ENCODE measurements at regions not wholly inside any gene's neighbourhood (a gene's known extent, or its start where the extent isn't known, plus 50 kb on each side); places are given as distances from the start of the nearest gene placed in this dataset.

DNA sequence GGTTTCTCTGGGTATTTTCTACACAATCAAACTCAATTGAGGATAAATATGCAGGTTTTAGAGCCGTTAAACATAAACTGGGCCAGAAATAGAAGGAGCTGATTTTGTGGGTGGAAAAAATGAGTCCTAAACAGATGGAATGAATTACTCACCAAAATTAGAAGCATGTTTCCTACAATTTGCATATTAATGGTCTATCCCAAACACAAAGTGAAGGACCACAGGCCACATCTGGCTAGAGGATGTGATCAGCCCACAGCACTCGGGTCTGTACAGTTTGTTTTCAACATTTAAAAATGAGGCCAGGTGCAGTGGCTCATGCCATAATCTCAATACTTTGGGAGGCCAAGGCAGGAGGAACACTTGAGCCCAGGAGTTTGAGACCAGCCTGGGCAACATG, 296.3 kb downstream of the PREX1 start (continued):
- no peak for TF ChIP-seq JUN (CRISPR knock-in tag; IDR thresholded peaks at IDR 0.05)
- no peak for TF ChIP-seq PRMT3 (CRISPR knock-in tag; IDR thresholded peaks at IDR 0.05; ENCODE audit: borderline replicate concordance, low read depth)
- TF ChIP-seq ZNF333 (CRISPR knock-in tag; IDR thresholded peaks at IDR 0.05; ENCODE audit: borderline replicate concordance), result no peak
- TF ChIP-seq, protein P1, sequence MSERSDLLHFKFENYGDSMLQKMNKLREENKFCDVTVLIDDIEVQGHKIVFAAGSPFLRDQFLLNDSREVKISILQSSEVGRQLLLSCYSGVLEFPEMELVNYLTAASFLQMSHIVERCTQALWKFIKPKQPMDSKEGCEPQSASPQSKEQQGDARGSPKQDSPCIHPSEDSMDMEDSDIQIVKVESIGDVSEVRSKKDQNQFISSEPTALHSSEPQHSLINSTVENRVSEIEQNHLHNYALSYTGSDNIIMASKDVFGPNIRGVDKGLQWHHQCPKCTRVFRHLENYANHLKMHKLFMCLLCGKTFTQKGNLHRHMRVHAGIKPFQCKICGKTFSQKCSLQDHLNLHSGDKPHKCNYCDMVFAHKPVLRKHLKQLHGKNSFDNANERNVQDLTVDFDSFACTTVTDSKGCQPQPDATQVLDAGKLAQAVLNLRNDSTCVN (CRISPR knock-in tag; IDR thresholded peaks at IDR 0.05; ENCODE audit: borderline replicate concordance), result no peak
- no peak for TF ChIP-seq MAFF (IDR thresholded peaks at IDR 0.05; ENCODE audit: low read depth, low read length)
- TF ChIP-seq, protein P2, sequence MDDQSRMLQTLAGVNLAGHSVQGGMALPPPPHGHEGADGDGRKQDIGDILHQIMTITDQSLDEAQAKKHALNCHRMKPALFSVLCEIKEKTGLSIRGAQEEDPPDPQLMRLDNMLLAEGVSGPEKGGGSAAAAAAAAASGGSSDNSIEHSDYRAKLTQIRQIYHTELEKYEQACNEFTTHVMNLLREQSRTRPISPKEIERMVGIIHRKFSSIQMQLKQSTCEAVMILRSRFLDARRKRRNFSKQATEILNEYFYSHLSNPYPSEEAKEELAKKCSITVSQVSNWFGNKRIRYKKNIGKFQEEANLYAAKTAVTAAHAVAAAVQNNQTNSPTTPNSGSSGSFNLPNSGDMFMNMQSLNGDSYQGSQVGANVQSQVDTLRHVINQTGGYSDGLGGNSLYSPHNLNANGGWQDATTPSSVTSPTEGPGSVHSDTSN (CRISPR knock-in tag; IDR thresholded peaks at IDR 0.05; ENCODE audit: borderline replicate concordance), result no peak
- TF ChIP-seq SOX5 (CRISPR knock-in tag; IDR thresholded peaks at IDR 0.05; ENCODE audit: borderline replicate concordance), result no peak
- TF ChIP-seq ZNF121 (CRISPR knock-in tag; IDR thresholded peaks at IDR 0.05), result no peak

DNA sequence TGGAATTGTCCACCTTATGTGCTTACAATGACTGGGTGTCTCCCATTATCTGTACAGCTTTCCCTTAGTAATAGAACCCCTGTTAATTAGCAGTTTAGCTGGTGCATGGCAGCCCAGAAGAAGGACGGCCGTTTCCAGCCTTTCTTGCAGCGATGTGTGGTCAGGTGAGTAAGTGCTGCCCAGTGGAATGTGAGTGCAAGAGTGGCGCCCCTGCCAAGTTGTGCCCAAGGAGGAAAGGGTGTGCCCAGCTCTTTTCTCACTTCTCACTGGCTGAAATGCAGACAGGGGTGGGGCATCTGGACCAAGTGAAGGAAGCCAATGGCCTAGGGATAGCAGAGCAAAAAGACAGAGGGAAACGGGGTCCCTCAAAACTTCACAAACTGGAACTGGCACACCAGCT, 296.8 kb downstream of the PREX1 start:
- ChIA-PET CTCF (ENCODE audit: low intra/inter-chr PET ratio, low total read pairs) (no interaction called here), POLR2A (no interaction called here)
- Histone ChIP-seq H3K27me3 (ENCODE audit: control insufficient read depth in 1 of 2, insufficient read depth in 2 of 2, low read length in 2 of 2) (no peaks in the 10 kb centered on the region), H3K27ac (ENCODE audit: extremely low read length, insufficient read depth, low read length) (no peak overlapping the region), H2AFZ (ENCODE audit: low read length) (no peak overlapping the region), H3K4me3 (replicated peaks in 1 of 3; ENCODE audit: insufficient read depth in 1 of 3, low read depth in 2 of 3, low read length in 3 of 3) (no peak overlapping the region), H3K4me2 (ENCODE audit: low read depth, low read length) (no peak overlapping the region), H3K79me2 (ENCODE audit: insufficient read depth, low read length) (no peaks in the 10 kb centered on the region), H3K4me1 (ENCODE audit: insufficient read depth, low read length) (no peaks in the 10 kb centered on the region), H3K36me3 (replicated peaks in 1 of 2; ENCODE audit: control insufficient read depth in 1 of 2, insufficient read depth in 2 of 2, low read length in 2 of 2) (no peaks in the 10 kb centered on the region), H3K9ac (ENCODE audit: insufficient read depth, low read depth, low read length) (no peak overlapping the region), H3K9me3 (ENCODE audit: low read length) (no peaks in the 10 kb centered on the region), H4K20me1 (ENCODE audit: insufficient read depth, low read length) (no peaks in the 10 kb centered on the region)
- in situ Hi-C loops (cut with HindIII; ENCODE audit: extremely low pct_ligation_motif_present, low pct_unique_long_range_greater_than_20kb), result no loop called here
- FAIRE-seq, result no peak
- 10% methylated on average over 5 of the region's 5 CpGs for WGBS (ENCODE audit: low lambda C conversion rate)
- TF ChIP-seq, protein P3, sequence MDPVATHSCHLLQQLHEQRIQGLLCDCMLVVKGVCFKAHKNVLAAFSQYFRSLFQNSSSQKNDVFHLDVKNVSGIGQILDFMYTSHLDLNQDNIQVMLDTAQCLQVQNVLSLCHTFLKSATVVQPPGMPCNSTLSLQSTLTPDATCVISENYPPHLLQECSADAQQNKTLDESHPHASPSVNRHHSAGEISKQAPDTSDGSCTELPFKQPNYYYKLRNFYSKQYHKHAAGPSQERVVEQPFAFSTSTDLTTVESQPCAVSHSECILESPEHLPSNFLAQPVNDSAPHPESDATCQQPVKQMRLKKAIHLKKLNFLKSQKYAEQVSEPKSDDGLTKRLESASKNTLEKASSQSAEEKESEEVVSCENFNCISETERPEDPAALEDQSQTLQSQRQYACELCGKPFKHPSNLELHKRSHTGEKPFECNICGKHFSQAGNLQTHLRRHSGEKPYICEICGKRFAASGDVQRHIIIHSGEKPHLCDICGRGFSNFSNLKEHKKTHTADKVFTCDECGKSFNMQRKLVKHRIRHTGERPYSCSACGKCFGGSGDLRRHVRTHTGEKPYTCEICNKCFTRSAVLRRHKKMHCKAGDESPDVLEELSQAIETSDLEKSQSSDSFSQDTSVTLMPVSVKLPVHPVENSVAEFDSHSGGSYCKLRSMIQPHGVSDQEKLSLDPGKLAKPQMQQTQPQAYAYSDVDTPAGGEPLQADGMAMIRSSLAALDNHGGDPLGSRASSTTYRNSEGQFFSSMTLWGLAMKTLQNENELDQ (CRISPR knock-in tag; IDR thresholded peaks at IDR 0.05; ENCODE audit: borderline replicate concordance), result no peak
- TF ChIP-seq ZNF891 (CRISPR knock-in tag; IDR thresholded peaks at IDR 0.05) (no peak), ZNF124 (CRISPR knock-in tag; IDR thresholded peaks at IDR 0.05) (no peak), KMT2B (CRISPR knock-in tag; IDR thresholded peaks at IDR 0.05) (no peak)
- TF ChIP-seq, protein P4, sequence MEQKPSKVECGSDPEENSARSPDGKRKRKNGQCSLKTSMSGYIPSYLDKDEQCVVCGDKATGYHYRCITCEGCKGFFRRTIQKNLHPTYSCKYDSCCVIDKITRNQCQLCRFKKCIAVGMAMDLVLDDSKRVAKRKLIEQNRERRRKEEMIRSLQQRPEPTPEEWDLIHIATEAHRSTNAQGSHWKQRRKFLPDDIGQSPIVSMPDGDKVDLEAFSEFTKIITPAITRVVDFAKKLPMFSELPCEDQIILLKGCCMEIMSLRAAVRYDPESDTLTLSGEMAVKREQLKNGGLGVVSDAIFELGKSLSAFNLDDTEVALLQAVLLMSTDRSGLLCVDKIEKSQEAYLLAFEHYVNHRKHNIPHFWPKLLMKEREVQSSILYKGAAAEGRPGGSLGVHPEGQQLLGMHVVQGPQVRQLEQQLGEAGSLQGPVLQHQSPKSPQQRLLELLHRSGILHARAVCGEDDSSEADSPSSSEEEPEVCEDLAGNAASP (CRISPR knock-in tag; IDR thresholded peaks at IDR 0.05; ENCODE audit: borderline replicate concordance), result no peak
- no TSS peak for BruUV-seq (replicated peaks)
- intact Hi-C loops (cut with micrococcal nuclease; ENCODE audit: unreplicated experiment), result no loop called here
- no peak for DNase-seq (ENCODE audit: low spot score)
- ATAC-seq, result no peak
